Astrocyte (in vitro differentiated cells and primary cell): ENCODE measurements at regions not wholly inside any gene's neighbourhood (a gene's known extent, or its start where the extent isn't known, plus 50 kb on each side); places are given as distances from the start of the nearest gene placed in this dataset.

ENCODE experiments used
- EZH2 ChIP-seq: IDR thresholded peaks from 2 replicates; pipeline ENCODE4 v1.6.1; 2012; ENCODE audit warnings: mild to moderate bottlenecking, low read length, inconsistent platforms; ENCODE audit not compliant: insufficient read depth
- TF ChIP-seq, protein P1 (sequence below): IDR thresholded peaks from 2 replicates; pipeline ENCODE4 v1.5.1; 2011; ENCODE audit warnings: low read depth, mild to moderate bottlenecking, inconsistent platforms, low read length, moderate library complexity; ENCODE audit not compliant: insufficient read depth

DNA sequence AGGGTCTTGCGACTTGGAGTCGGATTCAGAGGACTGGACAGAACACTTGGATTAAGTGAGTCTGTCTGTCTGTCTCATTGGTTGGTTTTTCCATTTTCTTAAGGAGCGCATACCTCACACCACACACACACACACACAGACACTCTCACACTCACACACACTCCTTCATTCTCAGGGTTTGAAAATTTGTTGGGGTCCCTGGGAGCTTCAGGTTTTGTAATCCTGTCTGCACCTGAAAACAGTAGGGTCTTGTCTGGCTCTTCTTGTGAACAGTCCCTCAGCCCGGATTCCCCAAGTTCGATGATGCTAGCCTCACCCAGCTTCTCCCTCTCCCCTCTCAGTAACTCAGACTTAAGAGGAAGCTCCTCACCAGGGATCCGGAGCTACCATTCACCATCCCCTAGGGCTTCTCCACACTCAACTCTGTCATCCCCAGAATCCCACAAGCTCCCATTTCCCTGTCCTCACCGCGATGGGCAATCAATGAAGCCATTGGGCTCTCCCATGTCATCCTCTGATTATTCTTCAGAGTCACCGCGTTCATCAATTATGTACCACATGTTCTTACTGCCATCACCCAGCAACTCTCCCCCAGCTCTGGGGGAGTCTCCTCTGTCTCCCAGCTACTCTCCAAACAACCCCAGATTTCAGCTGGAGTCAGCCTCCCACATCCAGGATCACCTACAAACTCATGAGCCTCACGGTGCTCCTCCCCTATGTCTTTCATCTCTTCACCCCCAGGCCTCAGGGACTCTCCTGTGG is 1530.9 kb upstream of the TPTE start:
- TF ChIP-seq, protein P1, sequence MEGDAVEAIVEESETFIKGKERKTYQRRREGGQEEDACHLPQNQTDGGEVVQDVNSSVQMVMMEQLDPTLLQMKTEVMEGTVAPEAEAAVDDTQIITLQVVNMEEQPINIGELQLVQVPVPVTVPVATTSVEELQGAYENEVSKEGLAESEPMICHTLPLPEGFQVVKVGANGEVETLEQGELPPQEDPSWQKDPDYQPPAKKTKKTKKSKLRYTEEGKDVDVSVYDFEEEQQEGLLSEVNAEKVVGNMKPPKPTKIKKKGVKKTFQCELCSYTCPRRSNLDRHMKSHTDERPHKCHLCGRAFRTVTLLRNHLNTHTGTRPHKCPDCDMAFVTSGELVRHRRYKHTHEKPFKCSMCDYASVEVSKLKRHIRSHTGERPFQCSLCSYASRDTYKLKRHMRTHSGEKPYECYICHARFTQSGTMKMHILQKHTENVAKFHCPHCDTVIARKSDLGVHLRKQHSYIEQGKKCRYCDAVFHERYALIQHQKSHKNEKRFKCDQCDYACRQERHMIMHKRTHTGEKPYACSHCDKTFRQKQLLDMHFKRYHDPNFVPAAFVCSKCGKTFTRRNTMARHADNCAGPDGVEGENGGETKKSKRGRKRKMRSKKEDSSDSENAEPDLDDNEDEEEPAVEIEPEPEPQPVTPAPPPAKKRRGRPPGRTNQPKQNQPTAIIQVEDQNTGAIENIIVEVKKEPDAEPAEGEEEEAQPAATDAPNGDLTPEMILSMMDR: no peak
- no peak for TF ChIP-seq EZH2
